Omental fat pad (tissue), 3 donors: ENCODE measurements at regions not wholly inside any gene's neighbourhood (a gene's known extent, or its start where the extent isn't known, plus 50 kb on each side); places are given as distances from the start of the nearest gene placed in this dataset.

Experiments used
- ATAC-seq: fragments of 150-250 bp; one replicate; pipeline ENCODE4 v1.9.1; 2016; ENCODE audit warnings: mild to moderate bottlenecking, moderate library complexity; ENCODE audit not compliant: low FRiP score
- DNase-seq: peaks from one replicate; pipeline ENCODE4 v3.0.0-alpha.2; 2019; ENCODE audit warnings: low spot score
- TF ChIP-seq, protein P1 (sequence below), 3 donors: fragments of 450-650 bp; IDR thresholded peaks; one replicate each; pipeline ENCODE4 v1.5.1; 2016 to 2017; ENCODE audit warnings: antibody characterized with exemption in 3 of 3, mild to moderate bottlenecking in 3 of 3, moderate library complexity in 2 of 3

DNA sequence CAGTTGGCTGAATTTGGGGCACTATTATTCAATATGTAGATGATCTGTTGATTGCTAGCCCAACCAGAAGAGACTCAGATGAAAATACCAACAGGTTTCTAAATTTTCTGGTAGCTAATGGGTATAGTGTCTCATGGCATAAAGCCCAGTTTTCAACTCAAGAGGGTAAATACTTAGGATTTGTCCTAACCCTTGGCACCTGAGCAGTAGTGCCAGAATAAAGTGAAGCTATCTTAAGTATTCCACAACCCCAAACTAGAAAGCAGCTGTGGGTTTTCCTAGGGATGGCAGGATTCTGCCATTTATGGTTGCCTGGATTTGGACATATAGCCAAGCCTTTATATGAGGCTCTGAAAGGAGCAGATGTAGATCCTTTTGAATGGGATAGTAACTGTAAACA lies 119.0 kb downstream of the AGTR2 start:
- DNase-seq, result no peak
- TF ChIP-seq, protein P1, sequence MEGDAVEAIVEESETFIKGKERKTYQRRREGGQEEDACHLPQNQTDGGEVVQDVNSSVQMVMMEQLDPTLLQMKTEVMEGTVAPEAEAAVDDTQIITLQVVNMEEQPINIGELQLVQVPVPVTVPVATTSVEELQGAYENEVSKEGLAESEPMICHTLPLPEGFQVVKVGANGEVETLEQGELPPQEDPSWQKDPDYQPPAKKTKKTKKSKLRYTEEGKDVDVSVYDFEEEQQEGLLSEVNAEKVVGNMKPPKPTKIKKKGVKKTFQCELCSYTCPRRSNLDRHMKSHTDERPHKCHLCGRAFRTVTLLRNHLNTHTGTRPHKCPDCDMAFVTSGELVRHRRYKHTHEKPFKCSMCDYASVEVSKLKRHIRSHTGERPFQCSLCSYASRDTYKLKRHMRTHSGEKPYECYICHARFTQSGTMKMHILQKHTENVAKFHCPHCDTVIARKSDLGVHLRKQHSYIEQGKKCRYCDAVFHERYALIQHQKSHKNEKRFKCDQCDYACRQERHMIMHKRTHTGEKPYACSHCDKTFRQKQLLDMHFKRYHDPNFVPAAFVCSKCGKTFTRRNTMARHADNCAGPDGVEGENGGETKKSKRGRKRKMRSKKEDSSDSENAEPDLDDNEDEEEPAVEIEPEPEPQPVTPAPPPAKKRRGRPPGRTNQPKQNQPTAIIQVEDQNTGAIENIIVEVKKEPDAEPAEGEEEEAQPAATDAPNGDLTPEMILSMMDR (IDR thresholded peaks at IDR 0.05), result no peak
- no peak for ATAC-seq

DNA sequence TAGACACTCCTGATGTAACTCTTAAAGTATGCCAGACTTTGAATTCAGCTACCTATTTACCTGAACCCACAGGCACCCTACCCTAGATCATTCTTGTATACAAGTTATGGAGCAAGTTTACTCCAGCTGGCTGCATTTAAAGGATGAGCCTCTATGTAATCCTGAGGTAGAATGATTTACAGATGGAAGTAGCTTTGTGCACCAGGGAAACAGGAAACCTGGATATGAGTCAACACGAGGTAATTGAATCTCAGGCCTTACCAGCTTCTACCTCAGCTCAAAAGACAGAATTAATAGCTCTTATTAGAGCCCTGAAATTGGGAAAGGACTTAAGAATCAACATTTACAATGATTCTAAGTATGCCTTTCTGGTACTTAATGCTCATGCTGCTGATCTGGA lies 119.8 kb downstream of the AGTR2 start:
- TF ChIP-seq, protein P1 (IDR thresholded peaks at IDR 0.05), result no peak
- ATAC-seq (no peak), DNase-seq (no peak)

DNA sequence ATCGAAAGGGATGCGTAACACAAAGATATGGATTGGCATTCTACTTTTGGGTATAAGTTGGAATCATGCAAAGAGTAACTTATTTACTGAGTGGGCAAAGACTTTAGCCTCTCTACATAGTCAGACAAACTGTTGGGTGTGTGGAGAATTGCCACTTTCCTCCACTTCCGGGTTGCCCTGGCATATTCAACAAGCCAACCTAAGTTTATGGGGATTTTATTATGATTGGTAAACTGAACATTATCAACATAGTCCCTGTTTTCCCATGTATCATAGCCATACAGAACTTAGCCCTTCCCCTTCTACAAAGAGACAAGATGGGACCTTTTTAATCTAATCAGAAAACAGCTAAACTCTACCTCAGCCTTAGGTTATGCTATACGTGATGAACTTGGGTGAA lies 121.6 kb downstream of the AGTR2 start:
- DNase-seq (no peak), ATAC-seq (no peak)
- TF ChIP-seq, protein P1 (IDR thresholded peaks at IDR 0.05), result no peak

DNA sequence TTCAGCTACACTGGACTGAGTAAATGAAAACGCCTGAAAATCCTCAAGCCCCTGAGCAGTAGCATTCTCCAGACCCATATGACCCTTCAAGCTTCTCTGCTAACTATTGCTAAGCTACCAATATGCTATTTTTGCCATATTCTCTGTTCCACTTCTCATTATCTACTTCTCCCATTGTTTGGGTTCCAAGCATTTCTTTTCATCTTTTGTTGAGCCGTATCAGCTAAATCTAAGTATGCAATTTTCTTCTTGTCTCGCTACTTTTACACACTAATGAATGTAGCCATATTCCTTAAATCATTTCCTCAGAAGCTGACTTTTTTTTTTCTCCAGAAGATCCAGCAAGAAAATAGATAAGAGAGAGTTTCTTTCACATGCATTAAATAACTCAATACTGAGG lies 128.4 kb downstream of the AGTR2 start:
- ATAC-seq (no peak), DNase-seq (no peak)
- TF ChIP-seq, protein P1 (IDR thresholded peaks at IDR 0.05), result no peak

DNA sequence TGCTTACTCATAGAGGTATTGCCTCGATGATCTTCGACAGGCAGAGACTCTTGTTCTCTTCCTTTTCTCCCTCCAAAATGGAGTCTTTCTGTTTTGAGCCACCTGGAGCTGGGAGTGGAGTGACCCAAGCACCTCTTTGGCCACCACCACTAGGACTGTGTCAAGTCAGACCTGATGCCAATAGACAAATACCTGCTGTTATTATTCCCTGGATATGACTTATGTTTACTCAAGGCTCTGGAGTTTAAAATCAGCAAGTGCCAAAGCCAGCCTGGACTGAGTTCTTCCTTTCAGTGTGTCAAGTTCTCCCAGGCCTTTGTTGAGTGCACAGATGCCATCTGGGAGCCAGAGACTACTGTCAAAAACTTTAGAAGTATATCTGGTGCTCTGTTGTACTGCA lies 130.2 kb upstream of the SLC6A14 start:
- DNase-seq (no peak), ATAC-seq (no peak)
- TF ChIP-seq, protein P1 (IDR thresholded peaks at IDR 0.05), result no peak

DNA sequence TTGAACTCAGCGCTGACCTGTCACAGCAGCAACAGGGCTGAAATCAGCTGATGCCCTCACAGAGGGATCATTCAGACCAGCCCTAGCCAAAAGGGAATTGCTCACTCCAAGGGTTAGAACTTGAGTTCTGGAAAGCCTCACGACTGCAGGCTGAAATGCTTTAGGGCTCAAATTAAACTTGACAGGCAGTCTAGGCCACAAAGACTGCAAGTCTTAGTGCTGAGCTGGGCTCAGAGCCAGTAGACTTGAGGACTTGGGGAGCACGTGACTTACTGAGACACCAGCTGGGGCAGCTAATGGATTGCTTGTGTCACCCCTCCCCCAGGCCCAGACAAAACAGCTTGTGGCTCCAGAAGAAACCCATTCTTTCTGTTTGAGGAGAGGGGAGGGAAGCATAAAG lies 119.0 kb upstream of the SLC6A14 start:
- DNase-seq, result no peak
- TF ChIP-seq, protein P1 (IDR thresholded peaks at IDR 0.05), result no peak
- ATAC-seq, result no peak

DNA sequence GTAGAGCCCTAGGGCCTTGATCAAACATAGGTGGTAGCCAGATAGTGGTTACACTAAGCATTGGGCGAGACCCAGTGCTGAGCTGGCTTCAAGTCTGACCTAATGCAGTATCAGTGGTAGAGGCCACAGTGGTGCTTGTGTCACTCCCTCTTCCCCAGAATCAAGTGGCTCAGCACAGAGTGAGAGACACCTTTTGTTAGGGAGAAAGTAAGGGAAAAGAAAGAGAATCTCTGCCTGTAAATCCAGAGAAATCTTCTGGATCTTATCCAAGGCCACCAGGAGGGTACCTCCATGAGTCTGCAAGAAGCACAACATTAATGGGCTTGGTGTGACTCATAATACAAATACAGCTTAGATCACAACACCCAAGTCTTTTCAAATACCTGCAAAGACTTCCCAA lies 117.7 kb upstream of the SLC6A14 start:
- ATAC-seq, result no peak
- no peak for DNase-seq
- TF ChIP-seq, protein P1 (IDR thresholded peaks at IDR 0.05), result no peak
